ENCODE measurements at regions not wholly inside any gene's neighbourhood (a gene's known extent, or its start where the extent isn't known, plus 50 kb on each side); places are given as distances from the start of the nearest gene placed in this dataset.

DNA sequence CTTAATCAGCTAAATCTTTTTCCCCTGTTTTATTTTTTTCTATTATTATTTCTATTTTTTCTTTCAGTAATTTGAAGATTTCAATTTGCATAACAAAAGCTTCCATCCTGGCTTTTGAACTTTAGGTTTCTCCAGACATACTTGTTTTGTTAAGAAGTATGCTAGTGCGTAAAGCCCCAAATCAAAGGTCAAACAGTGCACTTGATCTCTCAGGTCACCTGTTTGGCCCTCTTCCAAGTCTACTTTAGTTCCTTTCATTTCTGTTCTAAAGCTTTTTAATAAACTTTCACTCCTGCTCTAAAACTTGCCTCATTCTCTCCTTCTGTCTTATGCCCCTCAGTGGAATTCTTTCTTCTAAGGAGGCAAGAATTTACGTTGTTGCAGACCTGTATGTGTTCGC lies 54.6 kb upstream of the ATXN7L3B start:
- H3K4me3 ChIP-seq = no peak overlapping the region
- no peak for DNase-seq (ENCODE audit: low read depth in 1 of 2, low spot score in 1 of 2)
- ATAC-seq = no peak
- POLR2A ChIA-PET = no interaction called here
- CTCF ChIA-PET = interaction anchor here (1.0 to 1.1 kb wide), 2 partner anchors 44 to 49 kb away, joined by 3 read pairs; no protein-coding TSS in a partner anchor
- WGBS (ENCODE audit: missing lambda C conversion rate) = 61% methylated on average over 3 of the region's 3 CpGs
- H3K4me2 ChIP-seq = no peak overlapping the region
- no peak for TF ChIP-seq HES2 (IDR thresholded peaks at IDR 0.05)
- no peak for TF ChIP-seq HOXA7 (CRISPR knock-in tag; IDR thresholded peaks at IDR 0.05)
- no peak for TF ChIP-seq KDM1A (IDR thresholded peaks at IDR 0.05; ENCODE audit: low read depth)
- FAIRE-seq = no peak
- no peaks in the 10 kb centered on the region for H3K9me3 ChIP-seq
- H3K27ac ChIP-seq = no peak overlapping the region
- H3K4me1 ChIP-seq = no peaks in the 10 kb centered on the region

Small RNAs in the stretch of these regions (small RNA-seq; reads per million reads assigned to genes)
- gene AC090502.2 (0 reads per million in 6 experiments), gene RF00096 (0 reads per million in 6 experiments), gene RNU6-1012P (0 reads per million in 6 experiments)

Data from A549 (cell line).